Adipocyte (in vitro differentiated cells): ENCODE measurements at regions not wholly inside any gene's neighbourhood (a gene's known extent, or its start where the extent isn't known, plus 50 kb on each side); places are given as distances from the start of the nearest gene placed in this dataset.
A peak's percentile ranks its signal among the peaks of the same experiment; 100 is the strongest.

Experiments
- DNase-seq: peaks from one replicate; pipeline ENCODE4 v3.0.0-alpha.2; 2015; ENCODE audit warnings: low read depth
- H3K27me3 ChIP-seq: replicated peaks from 2 replicates; pipeline ENCODE4 v1.7.0; 2013; ENCODE audit warnings: mild to moderate bottlenecking, low read length, moderate library complexity; ENCODE audit not compliant: control insufficient read depth, insufficient read depth
- H3K36me3 ChIP-seq: 2 replicates; pipeline ENCODE4 v1.7.0; 2013; ENCODE audit warnings: low read length, mild to moderate bottlenecking, moderate library complexity; ENCODE audit not compliant: control insufficient read depth, insufficient read depth, severe bottlenecking
- H3K4me1 ChIP-seq: 2 replicates; pipeline ENCODE4 v1.7.0; 2013; ENCODE audit warnings: mild to moderate bottlenecking, low read length, moderate library complexity; ENCODE audit not compliant: control insufficient read depth, insufficient read depth
- H3K4me3 ChIP-seq: 2 replicates; pipeline ENCODE4 v1.7.0; 2013; ENCODE audit warnings: mild to moderate bottlenecking, low read length, moderate library complexity
- H3K9ac ChIP-seq: 2 replicates; pipeline ENCODE4 v1.7.0; 2013; ENCODE audit warnings: mild to moderate bottlenecking, low read length, moderate library complexity
- H3K9me3 ChIP-seq: 2 replicates; pipeline ENCODE4 v1.7.0; 2013; ENCODE audit warnings: mild to moderate bottlenecking, low read length, moderate library complexity; ENCODE audit not compliant: control insufficient read depth

DNA sequence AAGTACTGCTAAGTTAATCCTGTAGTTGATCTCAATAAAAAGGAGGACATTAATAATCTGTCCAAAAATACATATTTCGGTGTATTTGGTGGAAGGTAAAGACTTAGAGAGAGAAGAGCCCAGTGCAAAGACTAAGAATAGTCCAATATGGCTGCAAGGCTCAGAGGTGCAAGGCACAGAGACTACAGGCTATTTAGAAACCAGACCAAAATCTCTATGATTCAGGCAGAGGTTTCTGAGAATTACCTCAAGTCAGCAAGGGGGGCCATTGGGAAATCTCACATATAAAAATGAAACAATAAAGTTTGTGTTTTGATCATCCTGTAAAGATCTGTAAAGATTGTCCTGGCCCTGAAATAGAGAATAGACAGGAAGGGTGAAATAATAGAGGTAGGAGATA, 1173.0 kb downstream of the VRK1 start:
- Histone ChIP-seq H3K9ac (no peak overlapping the region), H3K9me3 (no peaks in the 10 kb centered on the region), H3K36me3 (no peaks in the 10 kb centered on the region), H3K4me1 (no peaks in the 10 kb centered on the region), H3K27me3 (no peaks in the 10 kb centered on the region), H3K4me3 (no peak overlapping the region)
- no peak for DNase-seq

DNA sequence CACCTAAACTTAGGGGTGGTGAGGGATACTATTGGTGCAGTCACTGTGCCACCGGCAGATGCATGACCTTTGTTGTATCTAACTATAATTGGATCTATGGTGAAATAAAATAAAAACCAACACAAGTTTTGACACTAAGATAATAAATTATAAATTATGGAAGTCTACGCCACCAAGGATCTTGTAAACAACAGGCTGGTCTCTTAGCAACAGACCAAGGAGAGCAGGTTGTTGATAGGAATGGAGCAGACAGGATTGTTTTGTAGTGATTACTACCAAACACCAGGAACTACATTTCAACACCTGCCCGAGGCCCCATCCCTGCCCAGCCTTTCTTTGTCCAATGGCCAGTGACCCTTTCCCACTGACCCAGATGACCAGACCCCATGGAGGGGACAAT, 1178.0 kb downstream of the VRK1 start:
- Histone ChIP-seq H3K9ac (no peak overlapping the region), H3K9me3 (no peaks in the 10 kb centered on the region), H3K4me3 (no peak overlapping the region), H3K27me3 (no peaks in the 10 kb centered on the region), H3K36me3 (no peaks in the 10 kb centered on the region), H3K4me1 (peaks cover 26% of the 10 kb centered on the region)
- no peak for DNase-seq

DNA sequence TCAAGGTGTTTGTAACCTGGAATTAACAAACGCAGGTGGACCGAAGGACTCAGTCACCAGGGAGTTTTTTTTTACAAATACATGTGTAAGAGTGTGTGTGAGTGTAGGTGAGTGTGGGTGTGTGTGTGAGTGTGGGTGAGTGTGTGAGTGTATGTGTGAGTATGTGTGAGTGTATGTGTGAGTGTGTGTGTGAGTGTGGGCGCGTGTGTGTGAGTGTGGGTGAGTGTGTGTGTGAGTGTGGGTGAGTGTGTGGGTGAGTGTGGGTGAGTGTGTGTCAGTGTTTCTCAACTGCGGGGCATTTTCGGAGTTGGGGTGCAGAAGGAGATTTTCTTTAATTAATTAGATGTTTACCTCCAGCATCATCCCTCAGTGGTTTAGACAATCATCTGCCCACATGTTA, 1178.8 kb downstream of the VRK1 start:
- no peak for DNase-seq
- Histone ChIP-seq H3K4me3 (no peak overlapping the region), H3K9me3 (no peaks in the 10 kb centered on the region), H3K36me3 (no peaks in the 10 kb centered on the region), H3K4me1 (peaks cover 26% of the 10 kb centered on the region), H3K9ac (no peak overlapping the region), H3K27me3 (no peaks in the 10 kb centered on the region)

DNA sequence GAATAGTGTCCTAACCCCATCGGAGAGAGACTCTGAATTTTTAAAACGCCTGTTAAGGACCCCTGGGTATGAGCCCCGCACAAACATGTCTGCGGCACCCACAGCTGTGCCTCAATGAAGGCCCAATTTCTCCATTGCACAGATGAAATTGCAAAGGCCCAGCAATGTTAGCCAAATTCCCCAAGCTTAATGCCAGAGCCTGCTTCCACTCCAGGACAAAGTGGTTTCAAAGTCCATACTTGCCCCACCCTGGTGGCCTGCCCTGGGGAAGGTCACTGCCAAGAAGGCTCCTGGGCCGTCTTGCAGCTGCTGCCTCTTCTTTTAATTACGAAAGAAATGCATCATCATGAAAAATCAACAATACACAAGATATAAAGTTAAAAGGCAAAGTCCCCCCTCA, 1179.7 kb downstream of the VRK1 start:
- Histone ChIP-seq H3K36me3 (no peaks in the 10 kb centered on the region), H3K9ac (peak overlapping the region; percentile 11)
- DNase-seq = no peak

DNA sequence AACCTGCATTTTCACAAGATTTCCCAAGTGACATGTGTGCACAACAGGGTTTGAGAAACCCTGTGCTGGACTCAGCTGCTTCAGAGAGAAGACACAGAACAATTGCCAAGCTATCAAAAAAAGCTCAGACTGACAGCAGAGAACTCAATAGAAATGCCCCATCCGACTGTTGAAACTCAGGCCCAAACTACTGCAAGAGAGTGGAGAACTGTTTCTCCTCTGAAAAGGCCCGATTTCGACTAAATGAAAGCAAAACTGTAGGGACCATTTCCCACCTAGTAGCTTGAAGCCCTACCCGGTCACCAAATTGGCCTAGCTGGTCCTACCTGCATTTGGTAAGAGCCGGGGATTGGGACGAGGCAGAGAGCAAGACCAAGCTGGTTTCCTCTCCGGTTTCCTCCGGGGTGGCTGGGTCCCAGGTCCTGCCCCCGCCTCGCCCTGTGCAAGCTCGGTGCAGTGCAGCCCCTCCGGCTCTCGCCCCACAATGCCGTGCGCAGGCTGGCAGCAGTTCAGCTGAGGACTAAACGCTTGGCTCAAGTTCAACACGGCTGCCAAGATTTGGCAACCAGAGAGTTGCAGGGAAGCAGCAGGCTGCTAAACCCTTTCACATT, 1180.6 kb downstream of the VRK1 start:
- H3K36me3 ChIP-seq = no peaks in the 10 kb centered on the region
- peaks cover 26% of the 10 kb centered on the region for H3K4me1 ChIP-seq
- peak overlapping the region; percentile 68 for H3K9ac ChIP-seq
- H3K9me3 ChIP-seq = no peaks in the 10 kb centered on the region
- no peaks in the 10 kb centered on the region for H3K27me3 ChIP-seq
- peak overlapping the region; percentile 70 for H3K4me3 ChIP-seq
- no peak for DNase-seq

More for the DNA sequence above, 1179.7 kb downstream of the VRK1 start:
- Histone ChIP-seq H3K4me1 (peaks cover 26% of the 10 kb centered on the region), H3K27me3 (no peaks in the 10 kb centered on the region), H3K9me3 (no peaks in the 10 kb centered on the region), H3K4me3 (peak overlapping the region; percentile 70)

DNA sequence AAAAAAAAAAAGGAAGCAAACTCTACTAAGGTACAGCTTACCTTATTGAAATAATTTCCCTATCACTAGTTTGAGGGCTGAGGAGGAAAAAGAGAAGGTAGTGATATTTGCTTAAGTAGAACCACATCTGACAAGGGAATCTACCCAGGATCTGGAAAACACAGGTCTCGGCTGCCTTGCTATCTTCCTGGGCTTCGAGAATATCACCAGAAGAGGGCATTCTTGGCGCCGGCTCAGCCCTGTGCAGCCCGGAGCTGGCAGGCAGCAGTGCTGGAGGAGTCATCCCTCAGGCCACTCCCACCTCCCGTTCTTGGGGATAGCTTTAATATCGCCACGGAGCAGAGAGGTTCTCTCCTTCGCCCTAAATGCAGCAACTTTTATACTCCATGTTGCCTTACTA, 1181.2 kb downstream of the VRK1 start:
- H3K9me3 ChIP-seq = no peaks in the 10 kb centered on the region
- peak overlapping the region; percentile 70 for H3K4me3 ChIP-seq
- DNase-seq = peak; percentile 27
- peaks cover 26% of the 10 kb centered on the region for H3K4me1 ChIP-seq
- H3K27me3 ChIP-seq = no peaks in the 10 kb centered on the region
- no peaks in the 10 kb centered on the region for H3K36me3 ChIP-seq
- peak overlapping the region; percentile 68 for H3K9ac ChIP-seq

DNA sequence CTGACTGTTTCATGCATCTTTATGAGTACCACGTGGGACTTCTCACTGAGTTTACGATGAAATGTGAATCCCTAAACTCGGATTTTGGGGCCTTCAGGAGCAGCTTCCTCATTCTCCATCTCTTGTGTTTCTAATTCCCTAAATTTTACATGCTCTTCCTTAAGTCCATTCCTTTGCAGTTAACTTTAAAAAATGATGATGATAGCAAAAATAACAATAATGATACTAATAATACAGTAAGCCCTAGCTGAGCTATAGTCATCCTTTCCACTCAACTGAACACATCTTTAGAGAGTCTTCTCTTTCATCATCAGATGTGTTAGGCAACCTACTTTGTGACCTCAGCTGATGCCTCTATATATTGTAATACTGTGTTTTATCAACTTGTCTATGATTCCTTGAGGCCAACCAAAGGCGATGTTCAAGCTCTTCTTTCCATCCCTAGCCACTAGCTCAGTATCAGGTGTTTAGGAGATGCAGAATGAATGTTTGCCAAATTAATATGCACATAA, 1196.4 kb downstream of the VRK1 start:
- H3K4me1 ChIP-seq = no peaks in the 10 kb centered on the region
- no peak for DNase-seq
- H3K27me3 ChIP-seq = no peaks in the 10 kb centered on the region
- no peak overlapping the region for H3K9ac ChIP-seq
- H3K4me3 ChIP-seq = no peak overlapping the region
- no peaks in the 10 kb centered on the region for H3K9me3 ChIP-seq
- no peaks in the 10 kb centered on the region for H3K36me3 ChIP-seq

DNA sequence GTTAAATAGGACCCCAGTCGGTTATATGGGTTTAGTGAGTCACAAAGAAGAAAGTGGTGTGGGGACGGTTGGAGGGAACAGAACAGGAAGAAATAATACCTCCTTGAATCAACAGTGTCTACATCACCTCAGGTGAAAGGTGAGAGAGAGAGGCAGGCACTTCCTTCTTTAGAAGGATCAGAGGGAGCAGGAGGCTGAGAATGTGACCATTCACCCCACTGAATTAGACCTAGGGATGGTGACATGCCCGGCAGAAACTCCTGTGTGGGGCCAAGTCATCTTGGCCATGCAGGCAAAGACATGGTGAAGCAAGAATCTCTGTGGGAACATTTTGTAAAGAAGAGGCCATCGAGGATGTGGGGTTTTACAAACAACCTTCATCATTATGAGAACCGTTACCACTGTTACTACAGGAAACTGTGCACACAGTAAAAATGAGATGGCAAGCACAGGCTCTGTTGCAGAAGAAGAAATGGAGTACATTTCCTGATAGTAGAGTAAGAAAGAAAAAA, 1196.9 kb downstream of the VRK1 start:
- H3K4me1 ChIP-seq = no peaks in the 10 kb centered on the region
- H3K4me3 ChIP-seq = no peak overlapping the region
- H3K9me3 ChIP-seq = no peaks in the 10 kb centered on the region
- H3K27me3 ChIP-seq = no peaks in the 10 kb centered on the region
- DNase-seq = no peak
- H3K36me3 ChIP-seq = no peaks in the 10 kb centered on the region
- no peak overlapping the region for H3K9ac ChIP-seq

DNA sequence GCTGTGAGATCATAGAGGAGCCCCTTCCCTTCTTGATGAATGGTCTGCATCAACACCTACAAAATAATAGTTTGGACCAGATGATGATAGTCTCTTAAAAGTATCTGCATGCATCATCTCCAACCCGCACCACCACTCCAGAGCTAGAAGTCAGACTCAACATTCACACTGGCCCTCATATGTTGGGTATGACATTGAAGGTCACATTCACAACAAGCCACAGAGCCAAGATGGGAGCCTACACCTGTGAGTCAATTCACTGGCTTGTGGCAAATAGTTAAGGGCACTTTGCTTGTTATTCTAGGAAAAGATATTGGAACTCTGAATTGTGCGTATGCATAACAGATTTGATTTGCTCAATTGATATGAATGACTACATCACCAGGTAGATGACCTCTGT, 1197.9 kb downstream of the VRK1 start:
- no peaks in the 10 kb centered on the region for H3K27me3 ChIP-seq
- DNase-seq = no peak
- H3K9ac ChIP-seq = no peak overlapping the region
- H3K4me1 ChIP-seq = no peaks in the 10 kb centered on the region
- no peaks in the 10 kb centered on the region for H3K9me3 ChIP-seq
- no peak overlapping the region for H3K4me3 ChIP-seq
- no peaks in the 10 kb centered on the region for H3K36me3 ChIP-seq

DNA sequence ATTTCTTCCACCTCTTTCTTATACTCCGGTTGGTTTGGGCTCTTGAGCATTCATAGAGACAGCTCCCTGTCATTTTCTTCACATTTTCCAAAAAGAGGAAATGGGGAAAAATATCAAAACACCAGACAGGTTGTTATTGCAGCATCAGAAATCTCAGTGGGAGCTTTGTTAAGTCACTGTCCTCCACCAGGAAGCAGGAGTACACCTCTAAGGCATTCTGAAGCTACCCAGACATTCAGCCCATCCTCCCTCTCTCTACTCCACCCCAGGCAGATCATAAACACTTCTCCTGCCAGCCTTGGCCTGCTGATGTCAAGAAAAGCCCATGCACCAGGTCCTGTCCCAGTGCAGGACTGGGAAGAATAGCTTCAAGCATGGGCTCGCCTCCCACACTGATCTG, 1198.3 kb downstream of the VRK1 start:
- H3K4me1 ChIP-seq = no peaks in the 10 kb centered on the region
- H3K36me3 ChIP-seq = no peaks in the 10 kb centered on the region
- no peak overlapping the region for H3K4me3 ChIP-seq
- DNase-seq = no peak
- H3K27me3 ChIP-seq = no peaks in the 10 kb centered on the region
- no peaks in the 10 kb centered on the region for H3K9me3 ChIP-seq
- H3K9ac ChIP-seq = no peak overlapping the region

DNA sequence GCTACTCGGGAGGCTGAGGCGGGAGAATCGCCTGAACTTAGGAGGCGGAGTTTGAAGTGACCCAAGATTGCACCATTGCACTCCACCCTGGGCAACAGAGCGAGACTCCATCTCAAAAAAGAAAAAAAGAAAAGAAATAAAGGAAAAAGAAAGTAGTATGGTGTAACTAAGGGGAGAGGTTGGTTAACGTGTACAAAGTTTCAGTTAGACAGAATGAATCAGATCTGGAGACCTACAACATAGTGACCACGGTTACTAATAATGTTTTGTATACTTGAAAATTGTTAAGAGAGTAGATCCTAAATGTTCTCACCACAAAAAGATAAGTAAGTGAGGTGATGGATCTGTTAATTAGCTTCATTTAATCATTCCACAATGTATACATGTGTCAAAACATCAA, 1208.8 kb downstream of the VRK1 start:
- Histone ChIP-seq H3K27me3 (no peaks in the 10 kb centered on the region), H3K9me3 (no peaks in the 10 kb centered on the region), H3K36me3 (no peaks in the 10 kb centered on the region), H3K9ac (no peak overlapping the region), H3K4me3 (no peak overlapping the region), H3K4me1 (no peaks in the 10 kb centered on the region)
- no peak for DNase-seq
